ENCODE measurements at regions not wholly inside any gene's neighbourhood (a gene's known extent, or its start where the extent isn't known, plus 50 kb on each side); places are given as distances from the start of the nearest gene placed in this dataset.

DNA sequence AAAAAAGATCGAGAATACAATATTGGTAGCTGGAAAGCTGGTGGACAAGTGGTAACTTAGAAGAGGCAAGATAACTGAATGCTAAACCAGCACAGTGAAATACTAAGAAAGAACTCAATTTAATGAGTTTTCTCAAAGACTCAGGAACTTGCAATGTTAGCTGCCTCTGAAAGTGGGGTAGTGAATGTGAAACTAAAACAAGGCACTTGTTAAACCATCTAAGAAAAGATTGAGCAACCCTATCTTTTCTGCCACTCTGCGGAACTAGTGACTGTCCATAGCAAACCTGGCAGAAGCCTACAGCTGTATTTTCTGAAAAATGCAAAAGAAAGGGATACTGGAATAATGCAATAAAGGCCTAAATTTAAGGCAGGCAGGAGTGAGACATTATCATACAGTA is 1574.4 kb upstream of the PRR20A start:
- DNase-seq: no peak

DNA sequence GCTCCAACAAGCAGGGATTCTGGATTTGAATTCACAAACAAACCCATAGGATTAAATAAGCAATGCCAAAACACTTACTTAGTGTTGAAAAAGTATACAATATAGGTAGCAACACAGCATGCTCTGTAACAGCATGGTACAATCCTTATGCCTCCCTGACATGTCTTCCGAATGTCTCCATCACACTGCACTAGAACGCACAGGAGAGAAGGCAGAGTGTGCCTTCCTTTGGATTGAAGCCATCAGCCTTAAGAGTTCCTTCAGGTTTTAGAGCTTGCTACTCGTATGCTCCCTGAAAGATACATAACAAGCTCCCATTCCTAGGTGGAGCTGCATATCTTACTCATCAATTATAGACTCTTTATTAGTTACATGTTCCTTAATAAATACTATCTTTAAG is 1573.9 kb upstream of the PRR20A start:
- DNase-seq (no peak), ATAC-seq (no peak)
- Mint-ChIP-seq H3K9me3 (ENCODE audit: low read depth) (peaks cover 5% of the 10 kb centered on the region), H3K4me1 (no peaks in the 10 kb centered on the region), H3K36me3 (ENCODE audit: low read depth) (no peaks in the 10 kb centered on the region), H3K4me3 (no peak overlapping the region), H3K27ac (no peak overlapping the region), H3K27me3 (no peaks in the 10 kb centered on the region)
- CTCF ChIA-PET: interaction anchor here (0.6 kb wide), 1 partner anchor 171 kb away, joined by 3 read pairs; no protein-coding TSS in a partner anchor
- POLR2A ChIA-PET: no interaction called here
- intact Hi-C loops (cut with DNase I, micrococcal nuclease): no loop called here

More for the DNA sequence above, 1574.4 kb upstream of the PRR20A start:
- Mint-ChIP-seq H3K36me3 (ENCODE audit: low read depth) (no peaks in the 10 kb centered on the region), H3K4me3 (no peak overlapping the region), H3K27ac (no peak overlapping the region), H3K9me3 (ENCODE audit: low read depth) (peaks cover 3% of the 10 kb centered on the region), H3K27me3 (no peaks in the 10 kb centered on the region), H3K4me1 (no peaks in the 10 kb centered on the region)
- POLR2A ChIA-PET: interaction anchor here (0.7 kb wide), 1 partner anchor 693 kb away, joined by 5 read pairs; no protein-coding TSS in a partner anchor
- no peak for ATAC-seq
- intact Hi-C loops (cut with DNase I, micrococcal nuclease): no loop called here
- CTCF ChIA-PET: no interaction called here

DNA sequence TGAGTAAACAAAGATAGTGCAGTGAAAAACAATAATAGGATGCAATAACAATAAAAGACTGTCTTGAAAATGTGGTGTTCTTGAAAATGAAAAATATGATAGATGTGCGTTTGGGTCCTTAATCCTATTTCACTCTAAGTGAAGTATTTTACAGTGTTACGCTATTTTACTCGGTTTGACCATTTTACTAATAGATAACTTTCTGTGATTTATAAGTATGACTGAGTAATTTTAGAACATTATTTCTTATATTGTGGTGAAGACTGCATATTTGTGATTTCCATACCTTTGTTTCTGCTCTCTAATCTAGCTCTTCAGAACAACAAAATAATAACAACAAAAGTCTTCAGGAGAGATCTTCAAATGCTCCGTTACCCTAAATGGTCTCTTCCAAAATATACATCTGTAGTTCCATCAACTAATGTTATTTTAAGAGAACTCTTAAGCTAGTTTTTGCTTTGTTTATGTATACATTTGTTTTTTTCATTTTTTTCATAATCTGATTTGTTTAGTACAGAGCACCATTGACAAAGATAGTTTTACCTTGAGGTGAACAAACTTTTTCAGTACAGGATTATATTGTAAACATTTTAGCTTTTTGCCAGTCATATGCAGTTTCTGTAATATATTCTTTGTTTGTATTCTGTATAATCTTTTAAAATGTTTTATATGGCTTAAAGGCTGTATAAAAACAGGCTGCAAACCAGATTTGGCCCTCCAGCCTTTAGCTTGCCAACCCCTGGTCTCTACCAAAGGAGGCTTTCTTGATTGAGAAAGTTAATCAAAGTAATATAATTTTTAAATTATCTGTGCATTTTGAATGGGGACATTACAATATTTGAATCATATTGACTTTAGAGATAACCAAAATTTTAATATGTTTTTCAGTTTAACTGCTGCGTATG is 1572.7 kb upstream of the PRR20A start:
- ChIA-PET CTCF (no interaction called here), POLR2A (no interaction called here)
- Mint-ChIP-seq H3K27me3 (no peaks in the 10 kb centered on the region), H3K27ac (no peak overlapping the region), H3K9me3 (ENCODE audit: low read depth) (peaks cover 6% of the 10 kb centered on the region), H3K4me1 (no peaks in the 10 kb centered on the region), H3K4me3 (no peak overlapping the region), H3K36me3 (ENCODE audit: low read depth) (no peaks in the 10 kb centered on the region)
- intact Hi-C loops (cut with DNase I, micrococcal nuclease): no loop called here
- no peak for DNase-seq
- no peak for ATAC-seq

DNA sequence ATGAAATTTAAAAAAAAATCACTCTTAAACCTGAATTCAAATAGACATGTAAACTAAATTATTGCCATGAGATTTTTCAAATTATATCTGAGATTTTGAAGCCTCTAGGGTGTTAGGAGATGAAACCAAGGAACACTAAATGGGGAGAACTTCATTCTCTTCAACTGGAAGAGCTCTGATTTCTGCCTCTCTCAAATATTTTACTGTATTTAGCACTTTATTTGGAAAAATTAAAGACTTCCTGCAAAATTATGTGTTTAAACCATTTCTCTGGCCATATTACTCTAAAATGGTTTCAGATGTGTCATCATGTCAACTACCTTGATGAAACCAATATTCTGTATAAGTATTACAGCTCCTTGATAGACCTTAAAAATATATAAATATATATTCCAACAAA is 1571.6 kb upstream of the PRR20A start:
- Mint-ChIP-seq H3K4me3 (no peak overlapping the region), H3K4me1 (no peaks in the 10 kb centered on the region), H3K9me3 (ENCODE audit: low read depth) (peaks cover 6% of the 10 kb centered on the region), H3K27me3 (no peaks in the 10 kb centered on the region), H3K36me3 (ENCODE audit: low read depth) (no peaks in the 10 kb centered on the region), H3K27ac (no peak overlapping the region)
- intact Hi-C loops (cut with DNase I, micrococcal nuclease): no loop called here
- DNase-seq: no peak
- CTCF ChIA-PET: no interaction called here
- POLR2A ChIA-PET: no interaction called here
- ATAC-seq: no peak

DNA sequence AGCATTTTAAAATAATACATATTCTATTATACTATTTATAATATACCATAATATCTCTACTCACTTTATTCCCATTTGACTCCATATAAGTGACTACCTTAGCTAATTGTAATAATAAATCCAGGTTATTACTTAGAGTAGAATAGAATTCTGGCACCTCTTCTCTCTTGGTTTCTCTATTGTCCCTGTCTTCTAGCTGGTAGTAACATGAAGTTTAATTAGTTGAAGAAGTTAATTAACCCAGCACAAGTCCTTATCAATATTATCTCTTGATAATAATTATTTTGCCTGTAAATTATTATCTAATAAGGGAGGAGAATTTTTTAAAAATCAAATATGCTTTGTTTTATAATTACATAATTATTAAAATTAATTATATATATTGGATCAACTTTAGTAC is 1571.2 kb upstream of the PRR20A start:
- no peak for ATAC-seq

DNA sequence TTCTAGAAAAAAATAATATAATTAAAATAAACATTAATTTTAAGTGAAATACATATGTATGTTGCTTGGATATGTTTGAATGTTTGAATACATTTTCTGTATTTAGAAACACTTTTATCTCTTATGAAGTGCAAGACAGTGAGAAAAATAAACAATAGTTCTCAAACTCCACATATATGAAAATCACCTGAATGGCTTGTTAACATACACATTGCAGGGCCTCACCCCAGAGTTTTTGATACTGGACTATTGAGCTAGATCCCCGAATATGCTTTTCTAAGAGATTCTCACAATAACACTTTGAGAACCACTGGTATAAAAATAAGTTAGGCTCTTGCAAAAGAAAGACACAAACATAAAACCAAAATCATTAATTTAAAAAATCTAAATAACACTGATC is 1570.3 kb upstream of the PRR20A start:
- intact Hi-C loops (cut with DNase I, micrococcal nuclease): no loop called here
- Mint-ChIP-seq H3K27ac (no peak overlapping the region), H3K9me3 (ENCODE audit: low read depth) (peaks cover 4% of the 10 kb centered on the region), H3K4me1 (no peaks in the 10 kb centered on the region), H3K27me3 (no peaks in the 10 kb centered on the region), H3K36me3 (ENCODE audit: low read depth) (no peaks in the 10 kb centered on the region), H3K4me3 (no peak overlapping the region)
- POLR2A ChIA-PET: no interaction called here
- CTCF ChIA-PET: no interaction called here
- ATAC-seq: no peak
- DNase-seq: no peak

More for the DNA sequence above, 1571.2 kb upstream of the PRR20A start:
- no peak for DNase-seq
- Mint-ChIP-seq H3K36me3 (ENCODE audit: low read depth) (no peaks in the 10 kb centered on the region), H3K4me1 (no peaks in the 10 kb centered on the region), H3K27me3 (no peaks in the 10 kb centered on the region), H3K4me3 (no peak overlapping the region), H3K9me3 (ENCODE audit: low read depth) (peaks cover 4% of the 10 kb centered on the region), H3K27ac (no peak overlapping the region)
- CTCF ChIA-PET: no interaction called here
- POLR2A ChIA-PET: no interaction called here
- intact Hi-C loops (cut with DNase I, micrococcal nuclease): no loop called here

DNA sequence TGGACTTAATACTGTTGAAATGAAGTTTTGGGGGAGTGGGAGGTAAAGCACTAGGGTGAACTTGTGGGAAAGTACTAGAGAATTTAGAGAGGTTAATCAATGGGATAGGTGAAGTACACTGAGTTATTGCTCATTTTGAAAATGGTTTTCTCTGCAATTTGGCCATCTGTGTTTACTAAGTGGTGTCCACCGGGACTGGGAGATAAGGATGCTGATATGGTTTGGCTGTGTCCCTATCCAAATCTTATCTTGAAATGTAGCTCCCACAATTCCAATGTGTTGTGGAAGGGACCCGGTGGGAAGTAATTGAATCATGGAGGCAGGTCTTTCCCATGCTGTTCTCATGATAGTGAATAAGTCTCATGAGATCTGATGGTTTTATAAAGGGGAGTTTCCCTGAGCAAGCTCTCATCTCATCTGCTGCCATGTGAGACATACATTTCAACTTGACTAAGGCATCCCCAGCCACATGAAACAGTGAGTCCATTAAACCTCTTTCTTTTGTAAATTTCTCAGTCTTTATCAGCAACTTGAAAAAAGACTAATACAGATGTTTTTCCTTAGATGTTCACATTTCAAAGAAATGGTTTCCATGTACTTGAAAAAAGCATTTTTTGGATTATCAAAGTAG is 1569.4 kb upstream of the PRR20A start:
- Mint-ChIP-seq H3K9me3 (ENCODE audit: low read depth) (peaks cover 5% of the 10 kb centered on the region), H3K4me1 (no peaks in the 10 kb centered on the region), H3K36me3 (ENCODE audit: low read depth) (no peaks in the 10 kb centered on the region), H3K4me3 (no peak overlapping the region), H3K27ac (no peak overlapping the region), H3K27me3 (no peaks in the 10 kb centered on the region)
- intact Hi-C loops (cut with DNase I, micrococcal nuclease): no loop called here
- CTCF ChIA-PET: no interaction called here
- DNase-seq (no peak), ATAC-seq (no peak)
- POLR2A ChIA-PET: no interaction called here

DNA sequence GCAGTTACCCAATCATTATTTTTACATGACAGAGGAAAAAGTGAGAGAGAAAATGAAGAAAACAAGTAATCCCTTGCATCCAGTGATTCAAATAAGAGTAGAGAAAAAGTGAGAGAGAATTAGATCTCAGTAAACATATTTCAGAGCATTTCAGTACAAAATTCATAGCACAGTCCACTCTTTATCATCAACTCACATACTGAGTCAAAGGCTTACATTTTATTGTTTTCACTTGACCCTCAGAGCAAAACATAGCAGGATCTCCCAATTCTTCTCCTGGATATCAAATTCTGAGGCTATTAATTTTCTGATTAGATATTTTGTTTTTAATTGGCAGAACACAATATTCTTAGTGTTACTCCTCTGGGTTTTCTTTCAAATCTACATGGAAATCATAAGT is 1568.3 kb upstream of the PRR20A start:
- intact Hi-C loops (cut with DNase I, micrococcal nuclease): no loop called here
- ChIA-PET POLR2A (no interaction called here), CTCF (no interaction called here)
- Mint-ChIP-seq H3K27ac (no peak overlapping the region), H3K27me3 (no peaks in the 10 kb centered on the region), H3K4me3 (no peak overlapping the region), H3K36me3 (ENCODE audit: low read depth) (no peaks in the 10 kb centered on the region), H3K4me1 (no peaks in the 10 kb centered on the region), H3K9me3 (ENCODE audit: low read depth) (peaks cover 10% of the 10 kb centered on the region)
- ATAC-seq: no peak
- DNase-seq: no peak

DNA sequence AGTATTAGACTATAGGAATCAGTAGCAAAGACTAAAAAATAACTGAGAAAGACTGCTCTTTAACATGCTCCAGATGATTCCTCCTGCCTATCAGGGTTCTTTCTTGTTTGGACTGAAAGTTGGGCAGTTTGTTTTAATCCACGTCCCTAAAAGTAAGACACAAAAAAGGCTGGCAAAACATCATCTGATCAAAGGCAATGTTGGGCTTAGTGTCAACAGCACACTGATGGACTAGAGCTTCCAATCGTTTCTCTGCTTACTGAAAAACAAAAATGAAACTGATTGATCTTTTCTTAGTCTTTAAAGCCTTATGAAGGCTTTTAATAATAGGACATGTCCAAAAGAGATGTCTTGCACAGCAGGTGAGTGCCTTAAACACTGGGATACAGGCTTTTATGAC is 1567.9 kb upstream of the PRR20A start:
- H3K4me3 Mint-ChIP-seq: no peak overlapping the region
- no peak overlapping the region for H3K27ac Mint-ChIP-seq
- CTCF ChIA-PET: no interaction called here
- H3K9me3 Mint-ChIP-seq (ENCODE audit: low read depth): peaks cover 10% of the 10 kb centered on the region
- DNase-seq: no peak
- no peak for ATAC-seq
- intact Hi-C loops (cut with DNase I, micrococcal nuclease): no loop called here
- no peaks in the 10 kb centered on the region for H3K36me3 Mint-ChIP-seq (ENCODE audit: low read depth)
- H3K4me1 Mint-ChIP-seq: no peaks in the 10 kb centered on the region
- POLR2A ChIA-PET: no interaction called here
- H3K27me3 Mint-ChIP-seq: no peaks in the 10 kb centered on the region

DNA sequence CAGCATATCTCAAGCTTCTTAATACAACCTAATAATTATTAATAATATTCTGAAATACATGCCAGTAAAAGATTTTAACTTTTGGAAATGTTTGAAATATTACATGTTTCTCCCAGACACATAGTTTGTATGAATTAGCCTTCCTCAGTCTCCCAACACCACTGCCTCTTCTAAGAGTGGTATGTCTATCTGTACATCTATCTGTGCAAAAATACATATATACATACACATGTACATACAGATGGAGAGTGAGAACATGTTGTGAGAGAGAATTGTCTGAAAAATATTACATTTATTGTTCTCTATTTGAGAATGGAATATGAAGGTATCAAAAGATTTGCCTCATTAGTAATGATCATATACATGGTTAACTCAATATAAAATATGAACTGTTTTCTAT is 1567.2 kb upstream of the PRR20A start:
- ChIA-PET CTCF (no interaction called here), POLR2A (no interaction called here)
- peaks cover 10% of the 10 kb centered on the region for H3K9me3 Mint-ChIP-seq (ENCODE audit: low read depth)
- H3K4me1 Mint-ChIP-seq: no peaks in the 10 kb centered on the region
- ATAC-seq: no peak
- H3K27me3 Mint-ChIP-seq: no peaks in the 10 kb centered on the region
- H3K4me3 Mint-ChIP-seq: no peak overlapping the region
- no peak for DNase-seq
- H3K36me3 Mint-ChIP-seq (ENCODE audit: low read depth): no peaks in the 10 kb centered on the region
- H3K27ac Mint-ChIP-seq: no peak overlapping the region
- intact Hi-C loops (cut with DNase I, micrococcal nuclease): no loop called here

DNA sequence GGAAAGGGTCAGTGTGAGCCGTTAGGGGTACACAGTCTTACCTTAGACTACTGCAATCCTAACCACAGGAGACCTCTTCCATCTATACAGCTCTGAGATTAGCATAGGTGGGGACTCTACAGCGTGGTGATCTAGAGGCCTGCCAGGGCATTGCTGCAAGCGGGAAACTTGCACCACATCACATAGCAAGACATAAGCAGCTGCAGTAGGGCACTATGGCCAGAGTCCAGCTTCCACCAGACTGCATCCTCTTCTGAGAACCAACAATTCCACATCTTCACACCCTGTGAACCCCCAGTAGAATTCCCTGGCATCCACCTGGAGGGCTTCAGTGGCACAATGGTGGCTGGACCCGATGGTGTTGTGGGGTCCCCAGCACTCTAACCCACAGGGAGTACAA is 1564.3 kb upstream of the PRR20A start:
- DNase-seq: no peak

DNA sequence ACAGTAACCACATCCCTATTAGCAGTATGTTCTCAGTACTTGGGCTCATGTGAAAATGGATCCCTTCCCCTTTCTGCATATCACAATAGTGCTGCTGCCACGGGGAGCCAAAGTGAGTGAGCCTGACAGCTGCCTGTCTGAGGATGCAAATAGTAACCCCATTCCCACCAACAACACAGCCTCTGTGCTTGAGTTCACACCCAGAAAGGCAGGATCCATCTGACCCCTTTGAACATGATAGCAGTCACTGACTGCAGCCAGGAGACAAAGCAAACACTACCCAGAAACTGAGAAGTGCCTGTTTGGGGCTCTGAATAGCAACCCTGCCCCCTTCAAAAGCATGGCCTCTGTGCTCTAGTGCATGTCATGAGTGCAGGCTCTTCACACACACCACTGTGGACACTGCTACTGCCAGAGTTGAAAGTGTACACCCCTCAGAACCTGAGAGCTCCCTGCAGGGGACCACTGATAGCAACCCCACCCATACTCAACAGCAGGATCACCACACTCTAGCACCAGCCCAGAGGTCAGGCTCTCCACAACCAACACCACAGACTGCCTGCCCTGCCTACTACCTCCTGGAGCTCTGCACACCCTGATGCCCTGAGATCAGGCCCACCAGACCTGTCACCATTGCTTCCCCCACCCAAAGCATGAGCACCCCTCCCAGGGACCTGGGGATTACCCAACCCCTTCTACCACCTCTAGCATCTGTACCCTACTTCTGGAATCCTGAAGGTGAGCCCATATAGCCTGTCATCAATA is 1563.5 kb upstream of the PRR20A start:
- ATAC-seq: no peak
- ChIA-PET CTCF (no interaction called here), POLR2A (no interaction called here)
- peaks cover 13% of the 10 kb centered on the region for H3K9me3 Mint-ChIP-seq (ENCODE audit: low read depth)
- intact Hi-C loops (cut with DNase I, micrococcal nuclease): no loop called here
- no peaks in the 10 kb centered on the region for H3K27me3 Mint-ChIP-seq
- no peaks in the 10 kb centered on the region for H3K36me3 Mint-ChIP-seq (ENCODE audit: low read depth)
- DNase-seq: no peak
- H3K4me1 Mint-ChIP-seq: no peaks in the 10 kb centered on the region
- no peak overlapping the region for H3K4me3 Mint-ChIP-seq
- no peak overlapping the region for H3K27ac Mint-ChIP-seq

More for the DNA sequence above, 1564.3 kb upstream of the PRR20A start:
- CTCF ChIA-PET: no interaction called here
- ATAC-seq: no peak
- Mint-ChIP-seq H3K27ac (no peak overlapping the region), H3K4me1 (no peaks in the 10 kb centered on the region), H3K9me3 (ENCODE audit: low read depth) (peaks cover 16% of the 10 kb centered on the region), H3K4me3 (no peak overlapping the region), H3K27me3 (no peaks in the 10 kb centered on the region), H3K36me3 (ENCODE audit: low read depth) (no peaks in the 10 kb centered on the region)
- intact Hi-C loops (cut with DNase I, micrococcal nuclease): no loop called here
- POLR2A ChIA-PET: no interaction called here
